ENCODE measurements at regions not wholly inside any gene's neighbourhood (a gene's known extent, or its start where the extent isn't known, plus 50 kb on each side); places are given as distances from the start of the nearest gene placed in this dataset.

DNA sequence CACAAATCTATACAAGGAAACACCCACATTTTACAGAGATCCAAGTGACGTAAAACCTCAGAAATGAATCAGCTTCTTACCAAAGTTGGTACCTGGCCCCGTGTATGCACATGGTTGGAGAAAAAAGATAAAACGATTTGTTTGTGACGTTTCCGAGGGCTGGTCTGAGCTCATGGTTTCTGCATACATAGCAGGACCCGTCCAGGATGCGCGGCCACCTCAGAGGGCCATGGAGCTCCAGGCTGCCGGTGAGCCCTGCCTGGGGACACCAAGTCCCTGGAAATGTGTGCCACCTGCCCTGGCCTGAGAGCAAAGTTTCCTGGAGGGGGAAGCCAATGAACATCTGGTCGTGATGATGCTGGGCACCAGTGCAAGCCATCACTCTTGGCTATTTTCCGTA lies 402.6 kb upstream of the MKI67 start (continued):
- no peak for TF ChIP-seq POLR2AphosphoS2 (IDR thresholded peaks at IDR 0.05; ENCODE audit: low read depth, low read length)
- TF ChIP-seq ZNF274 (CRISPR knock-in tag; IDR thresholded peaks at IDR 0.05) = no peak
- TF ChIP-seq, protein P1, sequence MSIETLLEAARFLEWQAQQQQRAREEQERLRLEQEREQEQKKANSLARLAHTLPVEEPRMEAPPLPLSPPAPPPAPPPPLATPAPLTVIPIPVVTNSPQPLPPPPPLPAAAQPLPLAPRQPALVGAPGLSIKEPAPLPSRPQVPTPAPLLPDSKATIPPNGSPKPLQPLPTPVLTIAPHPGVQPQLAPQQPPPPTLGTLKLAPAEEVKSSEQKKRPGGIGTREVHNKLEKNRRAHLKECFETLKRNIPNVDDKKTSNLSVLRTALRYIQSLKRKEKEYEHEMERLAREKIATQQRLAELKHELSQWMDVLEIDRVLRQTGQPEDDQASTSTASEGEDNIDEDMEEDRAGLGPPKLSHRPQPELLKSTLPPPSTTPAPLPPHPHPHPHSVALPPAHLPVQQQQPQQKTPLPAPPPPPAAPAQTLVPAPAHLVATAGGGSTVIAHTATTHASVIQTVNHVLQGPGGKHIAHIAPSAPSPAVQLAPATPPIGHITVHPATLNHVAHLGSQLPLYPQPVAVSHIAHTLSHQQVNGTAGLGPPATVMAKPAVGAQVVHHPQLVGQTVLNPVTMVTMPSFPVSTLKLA (IDR thresholded peaks at IDR 0.05) = no peak
- TF ChIP-seq RBM22 (optimal IDR thresholded peaks at IDR 0.05; ENCODE audit: low read length) = no peak
- TF ChIP-seq ISX (CRISPR knock-in tag; conservative IDR thresholded peaks at IDR 0.05) = no peak
- TF ChIP-seq ZNF547 (CRISPR knock-in tag; IDR thresholded peaks at IDR 0.05) = no peak

DNA sequence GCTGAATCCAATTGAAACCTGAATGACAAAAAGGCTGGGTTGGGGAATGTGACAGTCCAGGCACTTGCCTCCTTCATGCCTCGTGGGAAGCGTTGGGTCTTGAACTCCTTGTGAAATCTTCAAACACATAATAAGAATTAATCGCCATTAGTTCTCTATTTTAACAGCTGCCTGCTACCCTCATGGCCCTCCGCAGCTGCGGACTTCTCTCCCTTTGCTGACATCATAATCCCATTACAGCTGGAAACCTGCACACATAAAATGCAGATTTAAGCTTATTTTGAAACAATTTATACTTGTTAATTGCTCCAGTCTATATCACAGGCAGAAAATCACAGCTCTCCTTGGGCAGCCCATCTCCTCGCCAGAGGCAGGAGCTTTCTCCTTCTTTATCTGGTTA lies 403.0 kb upstream of the MKI67 start:
- no peak for TF ChIP-seq ETV5 (CRISPR knock-in tag; IDR thresholded peaks at IDR 0.05; ENCODE audit: borderline replicate concordance)
- no TSS peak for BruUV-seq (replicated peaks)
- Histone ChIP-seq H3K9ac (ENCODE audit: insufficient read depth, low read depth, low read length) (no peak overlapping the region), H3K4me3 (replicated peaks in 1 of 3; ENCODE audit: insufficient read depth in 1 of 3, low read depth in 2 of 3, low read length in 3 of 3) (no peak overlapping the region), H3K36me3 (replicated peaks in 1 of 2; ENCODE audit: control insufficient read depth in 1 of 2, insufficient read depth in 2 of 2, low read length in 2 of 2) (no peaks in the 10 kb centered on the region), H3K79me2 (ENCODE audit: insufficient read depth, low read length) (no peaks in the 10 kb centered on the region), H4K20me1 (ENCODE audit: insufficient read depth, low read length) (no peaks in the 10 kb centered on the region), H3K27me3 (ENCODE audit: control insufficient read depth in 1 of 2, insufficient read depth in 2 of 2, low read length in 2 of 2) (peaks cover 1 to 56% of the 10 kb centered on the region in 2 experiments; a peak in 4 of 5 replicates), H3K4me1 (ENCODE audit: insufficient read depth, low read length) (no peaks in the 10 kb centered on the region), H3K4me2 (ENCODE audit: low read depth, low read length) (no peak overlapping the region), H3K27ac (ENCODE audit: extremely low read length, insufficient read depth, low read length) (no peak overlapping the region), H3K9me3 (ENCODE audit: low read length) (no peaks in the 10 kb centered on the region), H2AFZ (ENCODE audit: low read length) (no peak overlapping the region)
- in situ Hi-C loops (cut with HindIII; ENCODE audit: extremely low pct_ligation_motif_present, low pct_unique_long_range_greater_than_20kb) = loop anchor here (25.0 kb wide), 1 partner anchor 442 kb away; no protein-coding TSS in a partner anchor
- ChIA-PET POLR2A (no interaction called here), CTCF (ENCODE audit: low intra/inter-chr PET ratio, low total read pairs) (interaction anchor here (1.6 kb wide), 1 partner anchor 205 kb away, joined by 6 read pairs; no protein-coding TSS in a partner anchor)
- 14% methylated on average over 6 of the region's 6 CpGs for WGBS (ENCODE audit: low lambda C conversion rate)
- FAIRE-seq (no peak), DNase-seq (ENCODE audit: low spot score) (no peak), ATAC-seq (no peak)
- intact Hi-C loops (cut with micrococcal nuclease; ENCODE audit: unreplicated experiment) = no loop called here

Data from HepG2 (cell line).